ENCODE measurements at regions not wholly inside any gene's neighbourhood (a gene's known extent, or its start where the extent isn't known, plus 50 kb on each side); places are given as distances from the start of the nearest gene placed in this dataset.

- DNase-seq: no peak
Observed at GRCh38 chr2:158049129-158049855, 52.4 kb upstream of the UPP2 start.

- no peak for DNase-seq
Observed at GRCh38 chr2:158048327-158048726, 53.3 kb upstream of the UPP2 start.

DNA sequence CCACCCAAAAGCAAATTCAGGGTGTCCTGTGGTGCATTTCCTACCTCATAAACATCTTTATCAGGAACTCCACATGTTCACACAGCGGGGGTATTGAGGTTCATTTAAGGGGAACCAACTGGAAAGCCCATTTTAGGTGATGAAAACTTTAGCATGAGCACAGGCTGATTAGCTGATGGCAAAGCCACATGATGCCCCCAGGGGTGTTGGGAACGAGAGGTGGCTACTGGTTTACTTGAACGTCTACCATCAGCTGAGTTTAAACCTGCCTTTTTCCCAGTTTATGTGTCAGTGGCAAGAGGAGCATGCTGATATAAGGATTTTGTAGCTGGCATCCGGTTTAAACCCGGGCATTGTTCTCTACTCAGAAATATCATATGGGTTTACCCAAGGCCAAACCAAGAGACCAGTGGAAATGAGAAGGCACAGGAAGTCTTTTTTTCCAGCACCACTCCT is 54.5 kb upstream of the UPP2 start:
- DNase-seq: no peak

- no peak for DNase-seq
Observed at GRCh38 chr2:158046121-158046880, 55.4 kb upstream of the UPP2 start.

GRCh38 chr2:158045362-158045761 is 56.3 kb upstream of the UPP2 start:
- peak; percentile 4 to 26 for DNase-seq

DNA sequence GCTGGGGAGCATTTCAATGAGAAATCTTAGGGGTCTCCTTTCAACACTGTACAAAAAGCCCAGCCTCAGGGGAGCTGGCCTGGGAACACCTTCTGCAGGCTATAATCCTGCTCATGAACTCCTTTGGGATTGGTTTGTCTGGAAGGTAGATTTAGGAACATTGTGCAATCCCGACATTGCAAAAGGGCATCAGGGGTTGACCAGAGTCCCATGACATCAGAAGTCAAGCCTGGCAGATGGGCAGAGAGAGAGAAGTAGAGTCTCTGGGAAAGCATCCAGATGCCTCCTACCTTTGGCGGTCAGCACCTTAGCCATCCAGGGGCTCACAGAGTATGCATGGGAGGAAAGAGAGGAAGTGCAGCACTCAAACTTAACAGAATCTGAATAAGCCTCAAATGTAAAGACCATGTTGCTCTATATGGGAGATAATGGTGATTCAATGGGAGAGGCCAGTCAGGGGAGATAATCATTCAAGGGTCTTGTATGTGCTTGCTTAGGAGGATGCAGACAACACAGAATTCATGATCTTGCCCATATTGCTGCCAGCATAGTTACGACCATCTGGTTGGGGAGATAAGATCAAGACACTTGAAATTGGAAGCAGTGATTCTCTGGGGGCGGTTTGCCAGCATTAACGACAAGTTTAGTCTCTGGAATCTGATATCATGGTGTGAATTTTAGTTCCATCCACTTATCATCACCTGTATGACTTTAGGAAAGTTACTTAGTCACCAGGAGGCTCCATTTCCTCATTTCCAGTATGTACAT is 58.3 kb upstream of the UPP2 start:
- DNase-seq: no peak

GRCh38 chr2:158042666-158043065 is 59.0 kb upstream of the UPP2 start:
- DNase-seq: no peak

DNA sequence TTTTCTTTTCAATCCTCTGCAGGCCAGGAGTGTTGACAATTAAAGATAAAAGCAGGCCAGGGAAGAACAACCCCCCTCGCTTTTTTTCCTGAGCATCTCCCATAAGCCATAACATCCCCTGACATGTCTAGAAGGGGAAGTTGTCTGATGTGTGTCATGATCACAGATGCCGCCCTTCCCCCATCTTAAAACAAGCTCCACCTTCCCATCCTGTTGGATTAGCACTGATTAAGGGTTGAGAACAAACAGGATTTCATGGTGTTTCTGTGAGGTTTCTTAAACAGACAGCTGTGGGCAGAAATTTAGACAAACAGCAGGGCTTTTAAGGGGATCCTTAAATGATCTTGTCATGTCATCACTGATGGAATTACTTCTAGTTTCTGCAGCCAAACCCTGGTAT is 59.4 kb upstream of the UPP2 start:
- DNase-seq: no peak

GRCh38 chr2:158041400-158041799 is 60.3 kb upstream of the UPP2 start:
- peak; percentile 21 to 60 for DNase-seq

DNA sequence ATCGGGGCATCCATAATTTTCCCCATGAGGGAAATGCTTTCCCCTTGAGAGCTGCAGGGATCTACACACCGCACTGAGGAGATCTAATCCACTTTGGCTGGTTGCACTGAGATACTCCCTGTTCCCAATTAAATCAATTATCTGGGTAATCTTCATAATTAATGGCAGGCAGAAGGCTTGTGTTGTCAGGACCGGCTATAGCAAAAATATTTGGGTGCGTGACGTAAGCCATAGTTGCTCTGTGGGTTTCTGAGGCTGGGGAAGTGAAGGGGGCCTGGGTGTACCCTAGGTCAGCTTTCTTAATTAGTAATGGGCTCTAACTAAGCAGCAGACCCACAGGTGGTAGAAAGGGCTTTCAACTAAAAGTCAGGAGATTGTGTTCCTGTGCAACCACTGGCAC is 62.8 kb upstream of the UPP2 start:
- no peak for DNase-seq

- DNase-seq: peak; percentile 54 to 76
Observed at GRCh38 chr2:158034198-158034866, 67.3 kb upstream of the UPP2 start.

- DNase-seq: no peak
Observed at GRCh38 chr2:158031371-158031770, 70.3 kb upstream of the UPP2 start.

- DNase-seq: no peak
Observed at GRCh38 chr2:158025255-158025996, 76.2 kb upstream of the UPP2 start.

GRCh38 chr2:158024288-158024898 is 77.3 kb upstream of the UPP2 start:
- DNase-seq: peak; percentile 44 to 77

GRCh38 chr2:158022888-158023287 is 78.8 kb upstream of the UPP2 start:
- no peak for DNase-seq

- DNase-seq: no peak
Observed at GRCh38 chr2:158021226-158021625, 80.5 kb upstream of the UPP2 start.

DNA sequence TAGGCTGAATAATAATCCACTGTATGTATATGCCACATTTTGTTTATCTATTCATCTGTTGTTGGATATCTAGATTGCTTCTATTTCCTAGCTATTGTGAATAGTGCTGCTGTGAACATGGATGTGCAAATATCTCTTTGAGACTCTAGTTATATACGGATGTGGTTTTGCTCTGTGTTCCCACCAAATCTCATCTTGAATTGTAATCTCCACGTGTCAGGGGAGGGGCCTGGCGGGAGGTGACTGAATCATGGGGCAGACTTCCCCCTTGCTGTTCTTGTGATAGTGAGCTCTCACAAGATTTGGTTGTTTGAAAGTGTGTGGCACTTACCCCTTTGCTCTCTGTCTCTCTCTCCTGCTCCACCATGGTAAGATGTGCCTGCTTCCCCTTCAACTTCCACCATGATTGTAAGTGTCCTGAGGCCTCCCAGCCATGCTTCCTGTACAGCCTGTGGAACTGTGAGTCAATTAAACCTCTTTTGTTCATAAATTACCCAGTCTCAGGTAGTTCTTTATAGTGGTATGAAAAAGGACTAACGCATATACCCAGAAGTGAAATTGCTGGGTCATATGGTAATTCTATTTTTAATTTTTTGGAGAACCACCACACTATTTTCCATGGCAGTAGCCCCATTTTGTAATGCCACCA is 86.1 kb upstream of the UPP2 start:
- no peak for DNase-seq

DNA sequence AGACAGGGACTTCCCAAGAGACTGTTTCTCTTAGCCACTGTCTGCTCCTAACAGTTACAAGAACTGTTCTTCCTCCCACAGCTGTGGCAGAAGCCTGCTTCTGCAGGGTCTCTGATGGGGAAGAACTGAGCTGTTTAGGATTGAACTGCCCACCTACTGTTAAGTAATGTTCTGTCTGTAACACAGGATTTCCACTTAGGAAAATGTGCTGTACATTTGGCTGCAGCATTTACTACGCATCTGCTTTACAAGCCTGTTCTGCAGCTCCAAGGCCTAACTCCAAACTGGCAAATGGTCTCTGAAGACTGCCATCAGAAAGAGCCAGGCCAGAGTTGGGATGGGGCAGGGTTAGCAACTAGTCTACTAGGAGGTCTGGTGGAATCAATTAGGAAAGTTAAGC is 87.8 kb upstream of the UPP2 start:
- DNase-seq: peak in 1 of 2 experiments; percentile 90

DNA sequence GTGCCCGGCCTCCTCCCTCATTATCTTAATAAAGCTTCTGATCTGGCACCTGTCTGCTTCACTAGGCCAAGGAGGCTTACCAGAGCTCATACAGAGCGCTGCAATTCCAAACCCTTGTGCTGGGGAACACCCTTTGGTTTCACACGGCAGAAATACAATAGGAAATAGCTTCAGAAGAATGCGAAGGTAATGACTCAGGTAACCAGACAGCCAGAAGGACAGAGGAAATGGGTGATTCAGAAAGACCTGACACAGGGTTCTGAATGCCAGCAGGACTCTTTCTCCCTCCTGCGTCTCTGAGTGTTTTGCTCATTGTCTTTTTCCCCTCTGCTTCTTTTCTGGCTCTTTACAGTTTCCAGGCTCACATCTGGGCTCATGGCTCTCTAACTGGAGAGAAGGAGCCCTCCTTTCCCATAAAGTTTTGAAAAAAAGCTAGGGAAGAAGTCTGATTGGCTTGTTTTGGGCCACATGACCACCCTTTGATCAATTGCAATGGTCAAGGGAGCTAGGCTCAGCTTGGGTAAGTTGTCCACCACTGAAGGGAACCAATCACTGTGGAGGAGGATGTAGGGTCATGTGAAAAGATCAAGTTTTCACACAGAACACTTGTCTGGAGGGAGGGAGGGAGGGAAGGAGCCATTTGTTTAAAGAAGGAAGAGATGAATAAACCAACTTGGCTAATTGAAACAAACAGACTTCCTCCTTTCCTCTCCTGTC is 90.5 kb upstream of the UPP2 start:
- no peak for DNase-seq

DNA sequence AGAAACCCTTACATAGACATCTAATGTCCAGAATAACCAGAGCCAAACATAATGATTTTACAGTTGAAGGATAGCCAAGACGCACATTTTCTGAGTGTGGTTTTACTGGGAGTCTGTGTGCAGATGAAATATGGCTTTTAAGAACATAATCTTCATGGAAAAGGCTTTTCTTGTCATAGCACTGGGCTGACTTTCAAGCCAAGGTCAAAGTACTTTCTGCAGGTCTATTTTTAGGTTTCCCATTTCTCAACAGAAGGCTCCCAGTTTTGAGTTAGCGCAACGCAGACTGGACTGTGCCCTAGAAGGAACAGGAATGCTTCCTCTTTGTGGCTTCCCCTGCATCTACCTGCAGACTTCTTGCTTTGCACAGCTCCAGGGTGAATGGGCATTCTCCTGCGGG is 92.3 kb upstream of the UPP2 start:
- DNase-seq: no peak
